Bone marrow (tissue), 2 donors: ENCODE measurements at regions not wholly inside any gene's neighbourhood (a gene's known extent, or its start where the extent isn't known, plus 50 kb on each side); places are given as distances from the start of the nearest gene placed in this dataset.
"Not testable (repeated sequence)": the region's sequence is repeated elsewhere in the genome, so short reads cannot be mapped to it uniquely, and the experiment has no call there.

Experiments used
- DNase-seq, 2 donors: peaks; one replicate each; lab custom pipeline; 2025; lab: John Stamatoyannopoulos, UW

DNA sequence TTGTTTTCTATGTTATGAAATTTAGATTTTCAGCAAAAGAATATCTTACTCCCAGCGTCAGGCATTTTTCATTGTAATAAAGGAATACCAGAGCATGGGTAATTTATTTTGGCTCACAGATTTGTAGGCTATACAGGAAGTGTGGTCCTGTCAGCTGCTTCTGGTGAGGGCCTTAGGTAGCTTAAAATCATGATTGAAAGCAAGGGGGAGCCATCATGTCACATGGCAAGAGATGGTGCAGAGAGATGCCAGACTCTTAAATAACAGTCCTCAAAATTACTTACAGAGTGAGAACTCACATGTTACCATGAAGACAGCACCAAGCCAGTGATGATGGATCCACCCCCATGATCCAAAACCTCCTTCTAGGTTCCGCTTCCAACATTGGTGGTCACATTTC, 825.0 kb upstream of the CHORDC1 start:
- DNase-seq: no peak

DNA sequence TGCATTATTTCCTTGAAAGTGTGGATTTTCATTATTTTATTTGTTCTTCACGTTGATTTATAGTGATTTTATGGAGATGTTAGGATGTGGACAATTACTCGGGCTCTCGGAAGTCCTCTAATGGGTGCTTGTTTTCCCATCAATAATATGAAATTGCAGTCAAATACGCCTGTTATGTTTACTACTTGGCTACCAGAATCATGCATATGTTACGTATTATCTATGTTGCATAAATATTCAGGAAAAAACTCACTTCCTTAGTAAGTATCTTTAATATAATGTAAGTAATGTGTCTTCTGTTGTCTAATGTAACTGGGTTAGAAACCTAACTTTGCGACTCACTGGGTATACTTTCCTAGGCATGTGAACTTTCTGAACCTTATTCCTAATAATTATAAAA, 823.4 kb upstream of the CHORDC1 start:
- no peak for DNase-seq

DNA sequence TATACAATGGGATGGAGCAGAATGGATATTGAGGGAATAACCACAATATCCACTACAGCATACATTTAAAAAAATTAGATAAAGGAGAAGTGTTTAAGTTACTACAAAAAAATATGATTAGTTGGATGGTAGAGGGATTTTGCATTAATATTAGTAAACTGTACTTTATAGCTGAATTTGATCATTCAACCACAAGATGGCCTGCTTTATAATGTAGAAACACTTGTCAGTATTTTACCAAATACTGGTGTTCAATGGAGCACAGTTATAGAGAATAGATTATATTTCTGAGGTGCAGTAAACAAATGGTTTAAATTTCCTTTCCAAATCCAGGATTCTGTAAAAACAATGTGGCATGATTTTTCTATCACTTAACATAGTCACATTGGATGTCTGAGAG, 818.8 kb upstream of the CHORDC1 start:
- no peak for DNase-seq

DNA sequence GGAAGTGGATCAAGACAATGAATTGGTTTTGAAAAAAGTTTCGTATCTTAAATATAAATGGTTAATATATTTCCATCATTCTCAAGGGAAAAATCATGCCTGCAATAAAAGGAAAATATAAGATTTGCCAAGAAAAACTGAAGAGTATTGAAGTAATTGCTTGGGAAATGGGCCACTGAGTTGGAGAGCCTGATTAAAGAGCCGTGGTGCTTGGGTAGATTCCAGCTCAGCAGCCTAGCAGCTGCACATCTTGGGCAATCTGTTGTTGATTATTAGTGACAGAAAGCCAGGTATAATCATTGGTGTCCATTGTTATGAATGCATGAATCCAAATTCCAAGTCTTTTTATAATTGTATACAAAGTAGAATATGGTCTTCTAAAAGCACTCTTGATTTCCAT, 800.9 kb upstream of the CHORDC1 start:
- DNase-seq: no peak

DNA sequence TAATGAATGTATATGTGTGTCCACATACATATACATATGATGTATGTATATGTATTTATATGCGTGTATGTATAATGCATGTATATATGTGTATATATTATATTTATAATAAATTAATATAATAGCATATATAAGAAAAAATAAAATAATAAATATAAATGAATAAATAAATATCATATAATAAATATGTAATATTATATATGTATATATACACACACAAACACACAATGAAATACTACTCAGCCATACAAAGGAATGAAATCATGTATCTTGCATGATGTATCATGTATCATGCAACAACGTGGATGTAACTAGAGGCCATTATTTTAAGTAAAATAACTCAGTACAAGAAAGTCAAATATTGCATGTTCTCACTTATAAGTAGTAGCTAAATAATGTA, 788.7 kb upstream of the CHORDC1 start:
- DNase-seq: no peak

DNA sequence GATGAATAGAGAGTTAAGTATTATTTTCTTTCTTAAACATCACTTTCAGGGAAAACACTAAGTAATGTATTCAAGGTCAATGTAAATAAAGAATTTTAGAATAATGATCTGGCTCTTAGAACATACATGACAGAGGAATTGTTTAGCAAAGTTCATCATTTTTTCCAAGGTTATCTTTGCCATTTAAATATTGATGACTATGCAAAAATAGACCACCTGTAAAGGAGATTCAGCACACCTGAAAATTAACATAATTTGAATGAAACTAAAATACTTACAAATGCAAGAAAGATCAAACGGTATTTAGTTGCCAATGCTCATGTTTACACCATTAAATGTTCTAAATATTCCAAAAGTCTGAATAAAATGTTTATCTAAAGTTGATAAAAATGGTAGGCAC, 782.6 kb upstream of the CHORDC1 start:
- DNase-seq: no peak

DNA sequence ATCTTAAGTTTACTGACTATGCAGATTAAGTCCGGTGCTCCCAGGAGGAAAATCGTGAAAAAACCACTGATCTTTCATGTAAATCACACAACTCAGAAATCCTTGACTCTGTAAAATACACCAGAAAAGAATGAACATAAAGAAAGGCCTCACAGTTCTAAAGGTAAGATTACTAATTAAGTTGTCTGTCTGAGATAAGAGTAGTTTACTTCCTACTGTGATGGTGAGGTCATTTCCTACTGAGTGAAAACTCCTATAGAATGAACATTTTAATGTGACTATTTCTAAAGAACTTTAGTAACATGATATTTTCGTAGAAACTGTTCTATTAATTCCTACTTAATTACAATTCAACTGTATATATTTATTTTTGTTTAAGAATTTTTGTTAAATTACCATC, 774.4 kb upstream of the CHORDC1 start:
- DNase-seq: no peak

DNA sequence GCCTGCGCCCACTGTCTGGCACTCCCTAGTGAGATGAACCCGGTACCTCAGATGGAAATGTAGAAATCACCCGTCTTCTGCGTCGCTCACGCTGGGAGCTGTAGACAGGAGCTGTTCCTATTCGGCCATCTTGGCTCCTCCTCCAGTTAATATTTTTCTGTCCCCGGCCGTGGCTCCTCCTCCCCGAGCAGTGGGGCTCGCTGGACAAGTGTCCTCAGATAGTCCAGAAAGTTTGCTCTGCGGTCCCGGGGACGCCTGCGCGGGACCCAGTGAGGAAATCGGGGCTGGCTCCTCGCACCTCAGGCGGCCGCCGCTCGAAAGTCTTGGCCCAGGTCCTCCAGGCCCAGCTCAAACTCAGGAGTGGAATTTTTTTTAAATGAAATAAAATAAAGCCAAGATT, 749.3 kb upstream of the CHORDC1 start:
- not testable (repeated sequence) for DNase-seq

DNA sequence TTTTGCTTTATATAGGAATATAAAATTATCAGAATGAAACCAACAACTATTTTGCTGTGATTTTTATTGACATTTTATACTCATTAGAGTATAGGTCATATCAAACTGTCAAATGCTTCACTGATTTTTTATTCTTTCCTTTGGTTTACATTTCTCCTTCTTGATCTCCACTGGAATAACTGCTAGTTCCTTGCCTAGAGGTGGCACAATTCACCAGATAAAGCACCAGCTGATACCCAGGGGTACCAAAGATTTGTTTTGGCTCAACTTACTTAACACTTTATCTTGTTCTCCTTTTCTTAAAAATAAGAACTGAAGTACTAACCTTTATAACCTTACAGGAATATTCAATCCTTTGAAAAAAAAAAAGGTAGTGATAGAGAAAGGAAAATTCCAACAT, 725.1 kb upstream of the CHORDC1 start:
- DNase-seq: no peak

DNA sequence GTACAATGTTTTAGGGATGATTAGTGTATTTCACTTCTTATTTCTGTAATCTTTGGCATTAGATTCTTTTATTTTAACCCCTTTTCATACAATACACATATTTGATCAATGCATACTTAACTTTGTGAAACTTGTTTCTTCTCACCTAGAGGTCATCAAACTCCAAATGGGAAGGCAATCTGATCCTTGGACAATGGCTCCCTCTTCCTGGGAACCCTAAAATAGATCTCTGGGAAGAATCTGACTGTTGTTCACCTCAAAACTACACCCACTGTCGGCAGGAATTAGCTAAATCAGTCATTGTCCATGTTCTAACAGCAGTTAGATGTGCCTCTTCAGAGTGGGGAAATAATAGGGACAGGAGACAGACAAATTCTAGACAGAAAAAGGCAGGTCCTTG, 707.4 kb upstream of the CHORDC1 start:
- DNase-seq: no peak

DNA sequence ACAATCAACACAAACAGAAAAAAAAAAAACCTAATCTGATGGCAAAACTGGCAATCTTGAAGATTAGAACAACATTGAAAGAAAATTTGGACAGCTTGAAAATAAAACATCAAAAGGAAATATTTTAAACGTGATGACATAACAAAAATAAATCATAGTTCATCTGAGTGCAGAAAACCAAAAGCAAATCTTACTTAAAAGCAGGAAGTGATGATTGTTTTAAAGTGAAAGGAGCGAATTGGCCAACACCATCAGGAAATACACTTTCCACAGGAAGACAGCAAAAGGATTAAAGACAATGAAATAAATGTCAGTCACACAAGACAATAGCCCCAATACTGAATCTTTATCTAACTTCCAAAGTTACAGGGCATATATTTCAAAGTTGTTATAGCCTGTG, 696.5 kb upstream of the CHORDC1 start:
- no peak for DNase-seq

DNA sequence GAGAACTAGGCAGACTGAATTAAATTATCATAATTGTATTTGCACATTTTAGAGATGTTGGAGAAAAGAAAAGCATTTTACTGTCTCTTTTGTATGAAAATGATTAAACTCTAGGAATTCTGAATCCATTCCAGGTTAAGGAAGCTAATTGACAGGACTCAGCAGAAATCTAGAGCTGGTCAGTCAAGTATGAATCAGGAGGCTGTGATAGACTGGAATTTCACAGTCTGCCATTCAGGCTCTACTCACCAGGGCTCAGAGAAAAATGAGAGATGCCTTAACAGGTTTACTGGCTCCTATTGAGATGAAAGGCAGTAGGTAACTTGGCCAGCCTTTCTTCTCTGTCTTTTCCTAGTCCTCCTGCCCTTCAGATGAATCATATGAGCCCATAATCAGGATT, 693.9 kb upstream of the CHORDC1 start:
- no peak for DNase-seq

DNA sequence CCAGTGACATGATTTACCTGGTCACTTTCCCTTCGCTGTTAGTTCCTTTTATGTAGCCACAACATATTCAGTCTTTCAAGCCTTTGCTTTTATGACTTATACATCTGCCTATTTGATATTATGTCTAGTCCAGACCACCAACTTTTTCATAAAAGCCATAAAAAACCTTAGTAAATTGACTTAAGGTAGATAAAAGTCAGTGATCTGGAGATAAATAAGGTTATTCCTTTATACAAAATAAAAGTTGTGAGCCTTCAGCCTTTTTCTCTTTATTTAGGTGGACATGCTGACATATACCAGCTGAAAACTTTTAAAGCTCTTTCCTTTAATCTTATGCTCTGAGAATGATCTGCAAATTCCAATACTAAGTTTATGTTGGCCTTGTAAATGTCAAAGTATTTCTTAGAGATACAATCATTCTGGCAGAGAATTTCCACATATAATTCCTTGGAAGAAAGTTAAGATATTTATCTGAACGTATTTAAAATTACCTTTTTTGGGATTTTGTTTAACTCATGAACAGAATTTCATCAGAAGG, 690.4 kb upstream of the CHORDC1 start:
- DNase-seq: no peak

DNA sequence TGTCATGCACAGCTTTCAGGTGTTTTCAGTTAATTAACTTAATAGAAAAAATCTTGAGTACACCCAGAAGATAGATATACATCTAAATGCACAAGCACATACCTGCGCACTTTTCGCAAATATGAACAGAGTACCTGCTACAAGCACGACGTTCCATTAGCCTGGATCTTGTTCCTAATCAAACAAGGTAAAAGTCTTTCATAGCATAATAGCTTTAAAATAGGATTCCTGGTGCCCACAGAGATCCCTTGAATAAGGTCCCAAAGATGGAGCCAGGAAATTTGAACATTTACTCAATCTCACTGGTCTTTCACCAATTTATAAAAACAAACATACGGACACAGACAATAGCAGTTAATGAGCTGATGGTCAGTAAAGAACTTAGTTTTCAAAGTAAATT, 689.8 kb upstream of the CHORDC1 start:
- no peak for DNase-seq

DNA sequence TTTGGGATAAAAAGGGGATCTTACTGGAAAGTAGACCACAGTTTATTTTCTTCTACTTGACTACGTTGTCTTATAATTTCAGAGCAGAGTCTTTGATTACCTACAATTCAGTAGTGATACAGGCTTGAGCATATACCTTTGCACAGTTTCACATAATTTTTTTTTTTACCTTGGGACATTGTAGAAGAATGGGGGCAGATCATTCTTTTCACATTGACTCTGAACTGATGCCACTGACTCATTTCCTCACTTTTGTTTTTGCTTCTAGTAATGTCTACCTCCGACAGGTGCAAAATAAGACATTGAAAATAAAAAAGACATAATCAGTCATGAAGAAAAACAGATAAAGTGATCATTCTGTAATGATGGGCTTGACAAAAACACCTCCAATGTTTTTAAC, 688.3 kb upstream of the CHORDC1 start:
- no peak for DNase-seq

DNA sequence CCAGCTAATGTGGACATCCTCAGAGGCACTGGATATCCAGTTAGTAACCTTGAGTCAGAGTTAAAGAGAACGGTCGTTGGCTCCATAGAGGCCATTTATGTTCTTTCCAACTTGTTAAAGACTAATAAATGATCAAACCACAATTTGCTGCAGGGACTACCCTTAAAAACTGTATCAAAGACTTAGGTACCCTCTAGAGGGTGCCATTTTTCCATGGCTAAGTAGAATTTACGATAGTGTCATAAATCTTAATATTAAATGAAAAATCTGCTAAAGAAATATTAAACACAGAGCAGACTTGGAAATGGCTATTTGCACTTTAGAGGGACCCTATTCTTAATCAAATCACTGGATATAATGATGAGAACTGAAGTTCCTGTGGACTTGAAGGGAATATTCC, 685.2 kb upstream of the CHORDC1 start:
- no peak for DNase-seq

DNA sequence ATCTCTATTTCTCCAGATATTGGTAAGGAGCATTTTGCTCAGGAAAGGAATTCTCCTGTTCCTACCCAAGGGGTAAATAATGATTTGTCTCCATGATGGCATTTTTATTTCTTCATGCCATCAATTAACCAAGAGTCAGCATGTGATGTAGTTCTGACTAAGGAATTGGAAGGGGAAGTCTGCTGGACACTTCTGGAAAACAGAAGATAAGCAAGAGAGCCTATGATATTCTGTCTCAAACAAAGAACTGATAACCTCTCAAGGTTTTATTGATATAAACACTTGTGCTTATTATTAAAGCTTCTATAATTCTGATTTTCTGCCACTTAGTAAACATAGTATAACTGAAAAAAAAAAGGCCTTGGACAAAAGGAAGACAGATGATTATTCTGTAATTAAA, 673.0 kb upstream of the CHORDC1 start:
- no peak for DNase-seq

DNA sequence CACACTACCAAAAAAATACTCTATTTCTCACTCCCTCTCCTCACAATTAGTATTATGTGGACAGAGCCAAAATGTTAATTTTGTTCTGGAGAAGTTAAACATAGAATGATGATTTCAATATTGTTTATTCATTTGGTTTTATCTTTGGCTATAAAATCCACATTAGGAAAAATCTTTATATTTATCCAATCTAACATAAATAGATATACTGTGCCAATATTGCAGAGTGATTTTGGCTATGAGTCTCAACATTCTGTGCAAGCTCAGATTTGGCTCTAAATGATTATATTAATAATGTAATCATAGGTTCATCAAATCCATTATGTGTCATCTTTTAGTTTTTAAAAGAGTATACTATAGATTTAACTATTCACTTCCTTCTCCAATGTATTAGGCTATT, 667.5 kb upstream of the CHORDC1 start:
- DNase-seq: no peak

DNA sequence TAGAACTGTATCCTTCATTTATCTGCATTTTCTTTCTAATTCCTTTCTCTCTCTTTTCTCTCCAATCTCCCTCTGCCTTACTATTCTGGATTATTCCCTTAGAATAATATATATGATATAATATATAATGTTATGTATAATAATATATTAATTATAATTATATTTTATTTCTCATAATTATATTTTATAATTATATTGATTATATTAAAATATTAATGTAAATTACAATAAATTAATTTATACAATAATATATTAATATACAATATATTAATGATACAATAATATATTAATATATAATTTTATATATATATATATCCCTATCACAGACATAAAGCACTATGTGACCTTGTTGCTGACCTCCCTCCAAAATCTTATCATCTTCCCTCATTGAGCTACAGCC, 661.3 kb upstream of the CHORDC1 start:
- no peak for DNase-seq

DNA sequence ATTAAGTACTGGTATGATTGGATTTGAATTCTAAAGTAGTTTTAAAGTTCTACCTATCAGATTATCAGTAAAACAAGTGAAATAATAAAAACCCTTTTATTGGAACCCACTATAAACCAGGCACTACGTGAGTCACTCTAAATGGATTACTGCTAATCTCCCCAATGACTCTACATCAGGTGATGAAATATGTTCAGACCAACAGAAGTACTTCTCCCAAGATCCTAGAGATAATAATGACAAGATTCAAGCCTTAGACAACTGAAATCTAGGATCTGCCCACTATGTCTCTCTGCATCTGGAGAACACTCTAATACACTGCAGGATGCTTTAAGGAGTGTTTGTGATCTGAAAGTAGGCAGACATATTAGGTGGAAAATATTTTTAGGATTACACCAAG, 652.1 kb upstream of the CHORDC1 start:
- no peak for DNase-seq

DNA sequence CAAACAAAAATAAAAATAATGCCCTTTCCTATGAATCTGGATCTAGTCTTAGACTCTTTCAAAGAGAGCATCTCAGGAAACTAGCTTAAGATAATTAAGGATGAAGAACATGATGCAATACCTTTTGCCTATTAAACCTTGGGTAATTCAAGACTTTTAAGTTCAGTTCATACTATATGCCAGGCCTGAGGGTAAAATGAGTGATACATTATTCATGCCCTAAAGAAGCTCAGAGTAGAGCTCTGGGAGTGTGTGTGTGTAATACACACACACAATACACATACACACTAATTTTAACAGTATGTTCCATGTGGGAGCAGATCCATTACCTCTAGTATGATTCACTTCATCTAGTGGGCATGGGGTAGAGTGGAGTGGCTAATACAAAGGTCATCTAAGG, 651.4 kb upstream of the CHORDC1 start:
- no peak for DNase-seq

DNA sequence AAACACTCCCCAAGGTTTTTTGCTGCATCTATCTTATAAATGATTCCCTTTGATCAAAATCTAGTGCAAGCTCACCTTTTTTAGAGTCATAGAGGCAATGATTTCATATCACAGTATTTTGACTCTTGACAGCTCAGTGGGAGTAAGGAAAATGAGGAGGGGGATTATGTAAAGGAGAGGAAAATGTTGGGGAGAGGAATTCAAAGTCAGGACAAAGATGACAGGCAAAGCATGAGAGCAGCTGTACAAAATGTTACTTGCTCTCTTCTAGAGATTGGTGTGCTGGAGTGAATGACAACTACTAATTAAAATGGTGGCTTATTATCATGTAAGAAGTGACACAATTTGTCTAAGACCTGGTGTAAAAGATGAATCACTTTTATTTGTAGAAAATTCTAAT, 644.6 kb upstream of the CHORDC1 start:
- DNase-seq: no peak

DNA sequence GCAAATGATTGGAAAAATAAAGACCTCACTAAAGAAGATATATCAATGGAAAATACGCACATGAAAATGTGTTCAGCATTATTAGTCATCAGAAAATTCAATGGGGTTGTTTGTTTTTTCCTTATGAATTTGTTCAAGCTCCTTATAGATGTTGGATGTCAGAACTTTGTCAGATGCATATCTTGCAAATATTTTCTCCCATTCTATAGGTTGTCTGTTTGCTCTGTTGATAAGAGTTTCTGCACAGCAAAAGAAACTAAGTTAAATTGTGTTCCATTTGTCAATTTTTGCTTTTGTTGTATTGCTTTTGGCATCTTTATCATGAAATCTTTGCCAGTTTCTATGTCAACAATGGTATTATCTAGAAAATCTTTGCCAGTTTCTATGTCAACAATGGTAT, 633.9 kb upstream of the CHORDC1 start:
- DNase-seq: no peak

DNA sequence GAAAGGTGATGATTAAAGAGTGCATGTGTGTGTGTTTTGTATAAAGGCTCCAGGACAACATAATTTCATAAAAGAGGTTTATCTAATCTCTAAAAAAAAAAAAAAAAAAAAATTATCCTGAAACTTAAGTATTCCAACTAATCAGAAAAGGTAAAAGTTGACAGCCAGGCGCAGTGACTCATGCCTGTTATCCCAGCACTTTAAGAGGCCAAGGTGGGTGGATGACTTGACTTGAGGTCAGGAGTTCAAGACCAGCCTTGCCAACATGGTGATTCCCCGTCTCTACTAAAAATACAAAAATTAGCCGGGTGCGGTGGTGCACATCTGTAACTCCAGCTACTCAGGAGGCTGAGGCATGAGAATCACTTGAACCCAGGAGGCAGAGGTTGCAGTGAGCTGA, 632.7 kb upstream of the CHORDC1 start:
- no peak for DNase-seq

DNA sequence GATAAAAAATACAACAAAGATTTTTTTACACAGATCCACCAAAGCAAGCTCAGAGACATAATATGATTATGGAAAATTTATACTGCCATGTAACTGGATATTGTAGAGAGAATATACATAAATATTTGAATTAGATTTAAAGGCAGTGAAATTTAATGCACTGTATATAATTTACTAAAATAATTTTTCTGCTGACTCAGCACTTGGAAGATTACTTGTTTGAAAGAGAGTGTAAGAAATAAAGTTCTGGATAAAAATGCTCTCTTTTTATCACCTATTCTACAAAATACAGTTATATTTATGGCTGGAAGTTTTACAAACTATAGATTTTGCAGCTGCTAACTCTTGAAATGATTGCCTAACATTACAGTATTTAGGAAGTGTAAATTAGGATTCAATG, 628.3 kb upstream of the CHORDC1 start:
- no peak for DNase-seq
